Endothelial cell of umbilical vein (primary cell): ENCODE measurements at regions not wholly inside any gene's neighbourhood (a gene's known extent, or its start where the extent isn't known, plus 50 kb on each side); places are given as distances from the start of the nearest gene placed in this dataset.

Experiments used
- BruUV-seq: library from RNA; stranded (reverse); fragments of 400-500 nt; replicated peaks from 2 replicates; lab custom pipeline; 2021; lab: Mats Ljungman, UMichigan
- CTCF ChIA-PET: fragments of 300-600, 350-600 bp; sonication (Branson Sonifier 250); formaldehyde crosslinking; loops from one replicate; lab custom pipeline; 2021; ENCODE audit warnings: antibody characterized with exemption, inconsistent platforms; lab: Charles Lee
- POLR2A ChIA-PET: fragments of 300-600, 350-600 bp; sonication (Branson Sonifier 250); formaldehyde crosslinking; loops from one replicate; lab custom pipeline; 2021; ENCODE audit warnings: antibody characterized with exemption, inconsistent platforms; lab: Charles Lee
- DNase-seq: peaks from one replicate; pipeline ENCODE4 v3.0.0-alpha.2; 2011; ENCODE audit warnings: low read depth, low spot score
- FAIRE-seq: peaks from 2 replicates; lab custom pipeline; 2011; peaks lifted over from hg19 to GRCh38; lab: Jason Lieb, UNC
- H2AFZ ChIP-seq: 2 replicates; pipeline ENCODE4 v1.6.0; 2012; ENCODE audit warnings: low read depth, low read length, control low read depth, inconsistent platforms
- H3K27ac ChIP-seq: 2 replicates; pipeline ENCODE4 v1.5.1; 2011; ENCODE audit warnings: low read depth, mild to moderate bottlenecking, control low read depth, low read length, moderate library complexity; ENCODE audit not compliant: insufficient read depth
- H3K27me3 ChIP-seq, 2 experiments: 2 replicates each; pipeline versions ENCODE4 v1.6.0 to v1.6.1; 2011; ENCODE audit warnings: low read length in 2 of 2, mixed read lengths in 1 of 2; ENCODE audit not compliant: control insufficient read depth in 2 of 2, insufficient read depth in 2 of 2
- H3K36me3 ChIP-seq, 2 experiments: 2 replicates in 1 of 2; 3 replicates in 1 of 2; pipeline ENCODE4 v1.5.1; 2011; ENCODE audit warnings: low read length in 2 of 2, mild to moderate bottlenecking in 1 of 2, moderate library complexity in 1 of 2; ENCODE audit not compliant: control insufficient read depth in 2 of 2, insufficient read depth in 2 of 2; ENCODE audit errors: extremely low read depth in 1 of 2
- H3K4me1 ChIP-seq: 3 replicates; pipeline ENCODE4 v1.5.1; 2011; ENCODE audit warnings: mild to moderate bottlenecking, low read length; ENCODE audit not compliant: control insufficient read depth, insufficient read depth; ENCODE audit errors: extremely low read depth
- H3K4me2 ChIP-seq: 2 replicates; pipeline ENCODE4 v1.6.1; 2011; ENCODE audit warnings: low read length, control low read depth, mixed read lengths; ENCODE audit not compliant: insufficient read depth
- H3K4me3 ChIP-seq, 3 experiments: fragments of 200-600 bp in 1 of 3; sonication (generic), shearing (Covaris generic) in 1 of 3; replicated peaks in 1 of 3; 2 replicates each; pipeline ENCODE4 v1.5.1; 2011 to 2016; ENCODE audit warnings: control low read depth in 3 of 3, low read length in 3 of 3, mild to moderate bottlenecking in 2 of 3, inconsistent platforms in 1 of 3, low read depth in 1 of 3, moderate library complexity in 1 of 3; ENCODE audit not compliant: insufficient read depth in 1 of 3
- H3K79me2 ChIP-seq: 2 replicates; pipeline ENCODE4 v1.6.0; 2012; ENCODE audit warnings: low read length, inconsistent platforms; ENCODE audit not compliant: control insufficient read depth, insufficient read depth
- H3K9ac ChIP-seq: replicated peaks from 2 replicates; pipeline ENCODE3; 2011; ENCODE audit warnings: low read length, control low read depth; ENCODE audit not compliant: insufficient read depth; ENCODE audit errors: extremely low read depth
- H3K9me1 ChIP-seq: replicated peaks from 3 replicates; pipeline ENCODE4 v1.6.0; 2011; ENCODE audit warnings: mild to moderate bottlenecking, low read length; ENCODE audit not compliant: control insufficient read depth, insufficient read depth; ENCODE audit errors: extremely low read depth
- H3K9me3 ChIP-seq: replicated peaks from 2 replicates; pipeline ENCODE4 v1.5.1; 2012; ENCODE audit warnings: low read length, inconsistent platforms; ENCODE audit not compliant: control insufficient read depth, insufficient read depth
- H4K20me1 ChIP-seq: replicated peaks from 2 replicates; pipeline ENCODE3; 2011; ENCODE audit warnings: mild to moderate bottlenecking, low read length; ENCODE audit not compliant: control insufficient read depth, insufficient read depth; ENCODE audit errors: extremely low read depth
- EZH2 ChIP-seq: IDR thresholded peaks from 2 replicates; pipeline ENCODE4 v1.6.1; 2012; ENCODE audit warnings: borderline replicate concordance, low read depth, mild to moderate bottlenecking, moderate library complexity, low read length, inconsistent platforms; ENCODE audit not compliant: severe bottlenecking
- FOS ChIP-seq: IDR thresholded peaks from 2 replicates; pipeline ENCODE4 v1.6.1; 2011; ENCODE audit warnings: mild to moderate bottlenecking, low read length, moderate library complexity, borderline replicate concordance; ENCODE audit not compliant: insufficient read depth
- GATA2 ChIP-seq: IDR thresholded peaks from 2 replicates; pipeline ENCODE4 v1.7.0; 2011; ENCODE audit warnings: low read depth, mild to moderate bottlenecking, moderate library complexity, mixed read lengths, low read length; ENCODE audit not compliant: insufficient read length, insufficient read depth
- JUN ChIP-seq: IDR thresholded peaks from 2 replicates; pipeline ENCODE4 v1.6.1; 2011; ENCODE audit warnings: borderline replicate concordance, low read depth; ENCODE audit not compliant: insufficient read length, insufficient read depth
- MYC ChIP-seq: IDR thresholded peaks from one replicate; pipeline ENCODE4 v1.6.1; 2011; ENCODE audit warnings: mild to moderate bottlenecking, low read depth, low read length
- POLR2A ChIP-seq: IDR thresholded peaks from 2 replicates; pipeline ENCODE4 v1.6.1; 2012; ENCODE audit warnings: low read depth, mild to moderate bottlenecking, control low read depth, low read length
- POLR2AphosphoS5 ChIP-seq: IDR thresholded peaks from 2 replicates; pipeline ENCODE4 v1.6.1; 2012; ENCODE audit warnings: low read depth, mild to moderate bottlenecking, control low read depth, low read length, moderate library complexity; ENCODE audit not compliant: insufficient read depth
- dilution Hi-C: fragments of 300-500 bp; cut with MboI; formaldehyde crosslinking; loops from one replicate; pipeline ENCODE4 v1.15.0; 2019; ENCODE audit warnings: low sequenced_read_pairs; ENCODE audit not compliant: extremely low pct_ligation_motif_present
- intact Hi-C: fragments of 100-400 bp; cut with micrococcal nuclease; formaldehyde crosslinking; loops from one replicate; pipeline ENCODE4 v1.10.0; 2022
- TF ChIP-seq, protein P1 (sequence below): IDR thresholded peaks from 2 replicates; pipeline ENCODE4 v1.6.1; 2011; ENCODE audit not compliant: insufficient read depth, insufficient read length
- TF ChIP-seq, protein P2 (sequence below), 2 donors: IDR thresholded peaks; 1 replicate in 1 of 2; 2 replicates in 1 of 2; pipeline ENCODE4 v1.5.1; 2011; ENCODE audit warnings: low read length in 2 of 2, mild to moderate bottlenecking in 2 of 2, moderate library complexity in 2 of 2, control low read depth in 1 of 2, inconsistent platforms in 1 of 2, low read depth in 1 of 2; ENCODE audit not compliant: insufficient read depth in 1 of 2; ENCODE audit errors: extremely low read depth in 1 of 2

DNA sequence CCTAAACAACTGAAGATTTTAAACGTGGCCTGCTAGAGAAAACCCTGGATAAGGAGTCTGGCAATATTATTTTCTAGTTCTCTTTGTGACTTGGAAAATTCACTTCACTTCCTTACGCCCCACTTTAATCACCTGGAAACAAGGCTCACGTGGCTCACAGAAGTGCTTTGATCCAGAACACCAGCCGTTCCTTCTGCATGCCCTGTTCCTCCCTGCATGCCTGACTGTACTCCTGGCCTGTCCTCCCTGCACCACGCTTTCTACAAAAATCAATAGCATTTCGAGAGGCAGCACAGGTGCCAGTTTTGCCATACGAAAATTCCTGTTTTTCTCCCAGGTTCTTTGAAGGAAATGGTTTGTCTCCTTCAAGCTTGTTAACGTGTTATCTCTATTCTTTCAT is 474.2 kb upstream of the RGMA start:
- no peaks in the 10 kb centered on the region for H3K79me2 ChIP-seq
- intact Hi-C loops (no loop called here), dilution Hi-C loops (no loop called here)
- no peaks in the 10 kb centered on the region for H4K20me1 ChIP-seq
- no peak overlapping the region for H3K9ac ChIP-seq
- no peak overlapping the region for H3K4me2 ChIP-seq
- H3K4me1 ChIP-seq = no peaks in the 10 kb centered on the region
- ChIA-PET CTCF (no interaction called here), POLR2A (no interaction called here)
- DNase-seq (no peak), FAIRE-seq (no peak)
- no peak overlapping the region for H3K27ac ChIP-seq
- TF ChIP-seq POLR2AphosphoS5 (no peak), JUN (no peak), EZH2 (no peak), POLR2A (no peak), FOS (no peak), MYC (no peak), GATA2 (no peak)
- TF ChIP-seq, protein P1, sequence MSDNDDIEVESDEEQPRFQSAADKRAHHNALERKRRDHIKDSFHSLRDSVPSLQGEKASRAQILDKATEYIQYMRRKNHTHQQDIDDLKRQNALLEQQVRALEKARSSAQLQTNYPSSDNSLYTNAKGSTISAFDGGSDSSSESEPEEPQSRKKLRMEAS = no peak
- TF ChIP-seq, protein P2, sequence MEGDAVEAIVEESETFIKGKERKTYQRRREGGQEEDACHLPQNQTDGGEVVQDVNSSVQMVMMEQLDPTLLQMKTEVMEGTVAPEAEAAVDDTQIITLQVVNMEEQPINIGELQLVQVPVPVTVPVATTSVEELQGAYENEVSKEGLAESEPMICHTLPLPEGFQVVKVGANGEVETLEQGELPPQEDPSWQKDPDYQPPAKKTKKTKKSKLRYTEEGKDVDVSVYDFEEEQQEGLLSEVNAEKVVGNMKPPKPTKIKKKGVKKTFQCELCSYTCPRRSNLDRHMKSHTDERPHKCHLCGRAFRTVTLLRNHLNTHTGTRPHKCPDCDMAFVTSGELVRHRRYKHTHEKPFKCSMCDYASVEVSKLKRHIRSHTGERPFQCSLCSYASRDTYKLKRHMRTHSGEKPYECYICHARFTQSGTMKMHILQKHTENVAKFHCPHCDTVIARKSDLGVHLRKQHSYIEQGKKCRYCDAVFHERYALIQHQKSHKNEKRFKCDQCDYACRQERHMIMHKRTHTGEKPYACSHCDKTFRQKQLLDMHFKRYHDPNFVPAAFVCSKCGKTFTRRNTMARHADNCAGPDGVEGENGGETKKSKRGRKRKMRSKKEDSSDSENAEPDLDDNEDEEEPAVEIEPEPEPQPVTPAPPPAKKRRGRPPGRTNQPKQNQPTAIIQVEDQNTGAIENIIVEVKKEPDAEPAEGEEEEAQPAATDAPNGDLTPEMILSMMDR (IDR thresholded peaks at IDR 0.05; ENCODE audit: extremely low read depth in 1 of 2, insufficient read depth in 1 of 2, low read depth in 1 of 2, low read length in 2 of 2) = no peak
- H3K36me3 ChIP-seq = no peaks in the 10 kb centered on the region
- no peak overlapping the region for H2AFZ ChIP-seq
- no peaks in the 10 kb centered on the region for H3K9me1 ChIP-seq
- H3K4me3 ChIP-seq = no peak overlapping the region
- H3K9me3 ChIP-seq = peaks cover 3% of the 10 kb centered on the region
- H3K27me3 ChIP-seq = no peaks in the 10 kb centered on the region
- BruUV-seq = no TSS peak
